ENCODE measurements at regions not wholly inside any gene's neighbourhood (a gene's known extent, or its start where the extent isn't known, plus 50 kb on each side); places are given as distances from the start of the nearest gene placed in this dataset.

- H3K4me3 ChIP-seq = no peak overlapping the region
- H3K9me3 ChIP-seq = peaks cover 0 to 25% (median 14%) of the 10 kb centered on the region in 4 donors
- TF ChIP-seq EP300 (IDR thresholded peaks at IDR 0.05) (no peak), CTCF (IDR thresholded peaks at IDR 0.05) (no peak), POLR2AphosphoS5 (IDR thresholded peaks at IDR 0.05) (no peak), POLR2A (IDR thresholded peaks at IDR 0.05; ENCODE audit: low read depth) (no peak)
- no peak for DNase-seq (ENCODE audit: extremely low spot score)
- 93% methylated on average over 6 of the region's 6 CpGs for WGBS
- intact Hi-C loops (cut with DNase I) = no loop called here
- no peaks in the 10 kb centered on the region for H3K4me1 ChIP-seq
- H3K36me3 ChIP-seq = no peaks in the 10 kb centered on the region
- no peak overlapping the region for H3K27ac ChIP-seq (replicated peaks in 1 of 4)
- no peaks in the 10 kb centered on the region for H3K27me3 ChIP-seq
These were observed 121.5 kb downstream of the ISOC1 start for GRCh38 chr5:129216001-129216400.

GRCh38 chr5:129217179-129217578 lies 122.6 kb downstream of the ISOC1 start:
- no peak overlapping the region for H3K27ac ChIP-seq (replicated peaks in 1 of 4)
- H3K4me1 ChIP-seq = no peaks in the 10 kb centered on the region
- no peaks in the 10 kb centered on the region for H3K27me3 ChIP-seq
- TF ChIP-seq CTCF (IDR thresholded peaks at IDR 0.05) (no peak), POLR2AphosphoS5 (IDR thresholded peaks at IDR 0.05) (no peak), EP300 (IDR thresholded peaks at IDR 0.05) (no peak), POLR2A (IDR thresholded peaks at IDR 0.05; ENCODE audit: low read depth) (no peak)
- WGBS = 88% methylated on average over 3 of the region's 3 CpGs
- no peaks in the 10 kb centered on the region for H3K36me3 ChIP-seq
- no peak for DNase-seq (ENCODE audit: extremely low spot score)
- H3K4me3 ChIP-seq = no peak overlapping the region
- intact Hi-C loops (cut with DNase I) = no loop called here
- peaks cover 0 to 16% (median 6%) of the 10 kb centered on the region in 4 donors for H3K9me3 ChIP-seq

DNA sequence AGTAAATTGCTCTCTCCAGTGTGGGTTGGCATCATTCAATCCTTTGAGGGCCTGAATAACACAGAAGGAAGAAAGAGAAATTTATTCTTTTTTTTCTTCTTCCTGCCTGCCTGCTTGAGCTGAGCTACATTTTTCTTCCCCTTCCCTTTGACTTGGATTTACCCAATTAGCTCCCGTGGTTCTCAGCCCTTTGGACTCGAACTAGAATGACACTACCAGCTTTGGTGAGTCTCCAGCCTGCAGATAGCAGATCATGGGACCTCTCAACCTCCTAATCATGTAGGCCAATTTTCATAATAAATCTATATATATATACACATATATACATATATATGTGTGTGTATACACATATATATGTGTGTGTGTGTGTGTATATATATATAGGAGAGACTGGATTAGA lies 128.6 kb downstream of the ISOC1 start:
- H3K4me1 ChIP-seq = no peaks in the 10 kb centered on the region
- no peak for DNase-seq (ENCODE audit: extremely low spot score)
- no peaks in the 10 kb centered on the region for H3K9me3 ChIP-seq
- intact Hi-C loops (cut with DNase I) = no loop called here
- H3K27me3 ChIP-seq = no peaks in the 10 kb centered on the region
- TF ChIP-seq POLR2AphosphoS5 (IDR thresholded peaks at IDR 0.05) = no peak
- TF ChIP-seq CTCF (IDR thresholded peaks at IDR 0.05) = no peak
- no peak for TF ChIP-seq EP300 (IDR thresholded peaks at IDR 0.05)
- TF ChIP-seq POLR2A (IDR thresholded peaks at IDR 0.05; ENCODE audit: low read depth) = no peak
- no peaks in the 10 kb centered on the region for H3K36me3 ChIP-seq
- 67% methylated on average over 2 of the region's 2 CpGs for WGBS
- H3K27ac ChIP-seq (replicated peaks in 1 of 4) = no peak overlapping the region
- no peak overlapping the region for H3K4me3 ChIP-seq

GRCh38 chr5:129228577-129228976 lies 134.0 kb downstream of the ISOC1 start:
- intact Hi-C loops (cut with DNase I) = no loop called here
- Histone ChIP-seq H3K4me1 (no peaks in the 10 kb centered on the region), H3K27me3 (no peaks in the 10 kb centered on the region), H3K9me3 (no peaks in the 10 kb centered on the region), H3K36me3 (no peaks in the 10 kb centered on the region), H3K27ac (replicated peaks in 1 of 4) (no peak overlapping the region), H3K4me3 (no peak overlapping the region)
- DNase-seq (ENCODE audit: extremely low spot score) = no peak
- WGBS = 89% methylated on average over 3 of the region's 3 CpGs
- no peak for TF ChIP-seq POLR2AphosphoS5 (IDR thresholded peaks at IDR 0.05)
- TF ChIP-seq EP300 (IDR thresholded peaks at IDR 0.05) = no peak

- no peak for DNase-seq (ENCODE audit: extremely low spot score)
- intact Hi-C loops (cut with DNase I) = no loop called here
- Histone ChIP-seq H3K4me3 (no peak overlapping the region), H3K36me3 (no peaks in the 10 kb centered on the region), H3K27ac (replicated peaks in 1 of 4) (no peak overlapping the region), H3K9me3 (no peaks in the 10 kb centered on the region), H3K4me1 (no peaks in the 10 kb centered on the region), H3K27me3 (no peaks in the 10 kb centered on the region)
- 81% methylated on average over 2 of the region's 2 CpGs for WGBS
- no peak for TF ChIP-seq CTCF (IDR thresholded peaks at IDR 0.05)
- TF ChIP-seq EP300 (IDR thresholded peaks at IDR 0.05) = no peak
- no peak for TF ChIP-seq POLR2A (IDR thresholded peaks at IDR 0.05; ENCODE audit: low read depth)
- no peak for TF ChIP-seq POLR2AphosphoS5 (IDR thresholded peaks at IDR 0.05)
These were observed 147.2 kb downstream of the ISOC1 start for GRCh38 chr5:129241755-129242154.
